Fibroblast of skin of right biceps (primary cell): ENCODE measurements at regions not wholly inside any gene's neighbourhood (a gene's known extent, or its start where the extent isn't known, plus 50 kb on each side); places are given as distances from the start of the nearest gene placed in this dataset.

Experiments
- DNase-seq: peaks from one replicate; pipeline ENCODE4 v3.0.0-alpha.2; 2013

GRCh38 chr3:80580146-80580545 is 812.3 kb upstream of the ROBO1 start:
- no peak for DNase-seq

DNA sequence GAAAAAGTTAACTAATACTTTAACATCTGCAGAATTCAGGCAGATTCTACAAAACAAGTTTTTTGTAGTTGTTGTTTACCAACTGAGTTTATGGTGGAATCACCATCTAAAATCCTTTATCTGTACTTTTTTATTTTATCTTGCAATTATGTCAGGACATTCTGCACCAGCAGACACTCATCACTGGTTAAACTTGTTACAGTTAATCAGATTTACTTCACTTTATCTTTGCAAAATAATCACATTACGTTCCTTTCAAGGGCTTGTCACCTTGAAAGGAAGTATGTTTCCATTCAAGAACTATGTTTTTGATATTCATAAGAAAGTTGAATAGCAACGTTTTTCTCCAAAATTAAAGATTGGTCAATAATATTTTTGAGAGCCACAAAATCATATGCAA is 796.6 kb upstream of the ROBO1 start:
- no peak for DNase-seq

DNA sequence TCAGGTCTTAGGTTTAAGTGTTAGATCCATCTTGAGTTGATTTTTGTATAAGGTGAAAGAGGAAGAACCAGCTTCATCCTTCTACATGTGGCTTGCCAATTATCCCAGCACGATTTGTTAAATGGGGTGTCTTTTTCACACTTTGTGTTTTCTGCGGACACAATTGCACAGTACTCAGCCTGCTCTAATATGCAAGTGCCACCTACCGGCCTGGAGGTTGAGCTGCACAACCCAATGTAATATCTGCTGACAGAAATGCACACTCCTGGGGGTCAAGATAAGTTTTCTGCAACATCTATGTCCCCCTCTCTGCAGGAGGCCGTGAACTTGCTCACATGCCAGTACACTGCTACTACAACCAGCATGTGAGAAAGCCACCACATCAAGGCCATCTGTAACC is 791.9 kb upstream of the ROBO1 start:
- DNase-seq = no peak

- DNase-seq = no peak
Observed at GRCh38 chr3:80556763-80557162, 789.0 kb upstream of the ROBO1 start.

DNA sequence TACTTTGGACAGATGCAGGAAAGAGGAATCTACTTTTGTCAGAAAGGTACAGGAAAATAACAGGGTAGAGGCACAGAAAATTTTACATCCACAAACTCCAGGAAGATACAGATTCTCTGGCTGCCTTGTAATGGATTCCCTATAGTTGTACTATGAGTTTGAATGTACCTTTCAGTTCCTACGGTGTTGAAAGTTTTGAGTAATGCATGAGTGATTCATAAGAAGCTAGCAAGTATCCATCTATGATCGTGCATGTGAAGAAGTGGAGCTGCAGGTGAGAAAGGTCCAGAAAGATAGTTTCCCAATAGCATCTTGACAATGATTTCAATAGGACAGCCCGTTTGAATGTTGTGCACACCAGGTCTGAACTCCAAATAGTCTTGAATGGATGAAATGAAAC is 786.5 kb upstream of the ROBO1 start:
- no peak for DNase-seq

- no peak for DNase-seq
Observed at GRCh38 chr3:80553211-80553610, 785.4 kb upstream of the ROBO1 start.

DNA sequence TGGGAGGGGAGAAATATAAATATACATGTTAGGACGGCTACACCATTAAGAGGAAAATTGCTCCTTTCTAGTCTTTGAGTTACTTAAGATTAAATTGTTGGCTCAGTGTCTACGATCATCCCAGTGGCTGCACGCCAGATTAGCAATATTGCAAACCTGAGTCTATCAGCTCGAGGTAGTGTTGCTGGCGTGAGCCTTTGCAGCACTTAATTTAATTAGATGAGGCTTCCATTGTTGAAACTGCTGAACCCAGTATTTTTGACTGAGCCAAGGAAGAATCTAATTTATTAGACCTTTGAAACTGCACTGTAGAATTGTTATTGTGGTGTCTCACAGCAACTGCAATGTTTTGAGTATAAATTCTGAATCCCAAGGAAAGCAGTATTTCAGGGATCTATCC is 782.4 kb upstream of the ROBO1 start:
- DNase-seq = no peak

- DNase-seq = no peak
Observed at GRCh38 chr3:80549173-80549572, 781.4 kb upstream of the ROBO1 start.

GRCh38 chr3:80543154-80543553 is 775.4 kb upstream of the ROBO1 start:
- no peak for DNase-seq

- DNase-seq = no peak
Observed at GRCh38 chr3:80542456-80542855, 774.7 kb upstream of the ROBO1 start.

DNA sequence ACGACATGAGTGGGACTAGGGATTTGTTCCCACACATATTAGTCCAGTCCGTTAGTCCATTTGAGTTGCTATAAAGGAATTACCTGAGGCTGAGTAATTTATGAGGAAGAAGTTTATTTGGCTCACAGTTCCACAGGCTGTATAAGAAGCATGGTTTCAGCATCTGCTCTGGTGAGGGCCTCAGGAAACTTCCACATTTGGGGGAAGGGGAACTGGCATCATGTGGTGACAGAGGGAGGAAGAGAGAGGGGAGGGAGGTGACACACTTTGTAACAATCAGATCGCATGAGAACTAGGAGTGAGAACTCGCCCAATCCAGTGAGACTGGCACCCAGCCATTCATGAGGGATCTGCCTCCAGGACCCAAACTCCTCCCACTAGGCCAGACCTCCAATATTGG is 769.9 kb upstream of the ROBO1 start:
- no peak for DNase-seq

- DNase-seq = no peak
Observed at GRCh38 chr3:80535286-80535685, 767.5 kb upstream of the ROBO1 start.

DNA sequence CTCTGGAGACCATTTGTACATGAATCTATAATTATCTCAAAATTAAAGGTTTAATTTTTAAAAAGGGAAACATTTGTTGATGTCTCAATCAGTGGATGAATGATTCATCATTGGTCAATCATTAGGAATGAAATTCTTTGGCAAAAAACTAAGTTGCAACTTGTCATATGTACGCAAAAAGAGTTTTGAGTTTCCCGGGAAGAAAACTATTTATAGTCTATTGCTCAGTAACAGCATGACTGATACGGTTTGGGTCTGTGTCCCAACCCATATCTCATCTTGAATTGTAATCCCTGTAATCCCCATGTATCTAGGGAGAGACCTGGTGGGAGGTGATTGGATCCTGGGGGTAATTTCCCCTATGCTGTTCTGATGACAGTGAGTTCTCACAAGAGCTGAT is 765.8 kb upstream of the ROBO1 start:
- DNase-seq = no peak

DNA sequence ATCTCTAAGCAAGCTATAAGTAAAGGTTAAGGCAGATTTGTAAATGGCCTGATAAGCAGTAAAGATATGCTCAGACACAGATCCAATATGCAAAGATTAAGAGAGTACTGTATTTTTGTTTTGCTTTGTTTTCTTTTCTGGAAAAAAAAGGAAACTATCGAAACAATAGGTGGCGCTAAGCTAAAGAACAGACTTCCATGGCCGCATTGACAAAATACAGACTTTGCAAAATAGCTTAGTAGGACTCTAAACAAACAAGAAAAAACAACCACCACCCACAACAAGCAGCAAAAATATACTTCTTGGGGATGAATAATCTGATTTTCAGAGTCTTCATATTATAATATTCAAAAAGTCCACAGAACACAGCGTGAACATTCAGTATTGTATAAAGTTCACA is 758.4 kb upstream of the ROBO1 start:
- DNase-seq = no peak

DNA sequence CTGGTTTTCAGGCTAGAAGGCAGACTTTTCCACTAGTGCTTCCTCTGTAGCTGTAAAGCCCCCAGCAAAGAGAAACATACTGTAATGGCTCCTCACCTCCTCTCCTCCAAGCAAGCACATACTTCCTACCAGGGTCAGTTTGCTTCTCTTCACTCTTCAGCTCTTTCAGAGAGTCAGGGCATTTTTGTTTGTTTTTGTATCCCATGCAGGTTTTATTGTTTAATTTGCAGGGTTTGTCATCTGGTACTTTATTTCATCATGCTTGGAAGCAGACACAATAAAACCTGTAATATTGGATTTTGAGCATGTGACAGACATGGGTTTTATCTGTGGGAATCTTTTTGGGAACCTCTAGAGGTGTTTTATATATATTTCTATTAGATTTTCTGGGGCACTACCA is 753.3 kb upstream of the ROBO1 start:
- no peak for DNase-seq

- DNase-seq = no peak
Observed at GRCh38 chr3:80519436-80519835, 751.6 kb upstream of the ROBO1 start.

GRCh38 chr3:80496452-80496851 is 728.7 kb upstream of the ROBO1 start:
- DNase-seq = no peak

DNA sequence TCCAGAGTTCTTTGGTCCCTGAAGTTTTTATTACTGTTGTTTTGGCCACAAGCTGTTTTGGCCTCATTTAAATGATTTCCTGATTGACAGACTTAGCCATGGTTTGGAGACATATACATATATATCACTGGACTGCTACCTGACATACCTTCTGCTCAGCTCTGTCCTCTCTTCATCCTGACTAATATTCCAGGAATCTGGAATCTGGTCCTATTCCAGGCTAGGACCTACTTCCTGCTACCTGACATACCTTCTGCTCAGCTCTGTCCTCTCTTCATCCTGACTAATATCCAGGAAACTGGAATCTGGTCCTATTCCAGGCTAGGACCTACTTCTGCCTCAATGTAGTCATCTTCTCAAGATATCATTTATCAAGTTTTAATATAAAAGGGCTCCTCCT is 724.4 kb upstream of the ROBO1 start:
- DNase-seq = no peak

DNA sequence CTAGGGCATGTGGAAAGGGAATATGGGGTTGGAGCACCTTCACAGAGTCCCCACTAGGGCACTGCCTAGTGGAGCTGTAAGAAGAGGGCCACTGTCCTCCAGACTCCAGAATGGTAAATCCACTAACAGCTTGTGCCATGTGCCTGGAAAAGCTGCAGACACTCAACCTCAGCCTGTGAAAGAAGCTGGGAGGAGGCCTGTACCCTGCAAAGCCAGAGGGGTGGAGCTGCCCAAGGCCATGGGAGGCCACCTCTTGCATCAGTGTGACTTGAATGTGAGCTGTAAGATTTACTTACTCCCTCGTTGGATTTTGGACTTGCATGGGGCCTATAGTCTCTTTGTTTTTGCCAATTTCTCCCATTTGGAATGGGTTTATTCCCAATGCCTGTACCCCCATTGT is 705.2 kb upstream of the ROBO1 start:
- no peak for DNase-seq

GRCh38 chr3:80472459-80472858 is 704.7 kb upstream of the ROBO1 start:
- no peak for DNase-seq

DNA sequence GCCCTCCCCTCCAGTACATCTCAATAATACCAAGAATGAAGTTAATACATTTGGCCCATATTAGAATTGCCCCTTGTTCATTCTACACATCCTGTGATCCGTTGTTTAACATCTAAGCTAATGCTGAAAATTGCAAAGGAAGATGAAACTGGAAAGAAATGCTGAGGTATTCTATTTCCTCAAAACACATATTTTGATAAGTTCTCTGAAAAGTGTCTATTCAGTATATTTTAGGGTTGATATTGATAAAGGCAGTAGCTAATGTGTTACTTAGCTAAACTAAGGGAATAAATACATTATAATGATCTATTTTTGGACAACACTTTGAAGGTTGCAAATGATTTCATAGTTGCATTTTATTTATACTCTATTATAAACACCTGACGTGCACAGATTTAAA is 702.6 kb upstream of the ROBO1 start:
- DNase-seq = no peak

- DNase-seq = no peak
Observed at GRCh38 chr3:80465746-80466145, 697.9 kb upstream of the ROBO1 start.

GRCh38 chr3:80451393-80451792 is 683.6 kb upstream of the ROBO1 start:
- no peak for DNase-seq

DNA sequence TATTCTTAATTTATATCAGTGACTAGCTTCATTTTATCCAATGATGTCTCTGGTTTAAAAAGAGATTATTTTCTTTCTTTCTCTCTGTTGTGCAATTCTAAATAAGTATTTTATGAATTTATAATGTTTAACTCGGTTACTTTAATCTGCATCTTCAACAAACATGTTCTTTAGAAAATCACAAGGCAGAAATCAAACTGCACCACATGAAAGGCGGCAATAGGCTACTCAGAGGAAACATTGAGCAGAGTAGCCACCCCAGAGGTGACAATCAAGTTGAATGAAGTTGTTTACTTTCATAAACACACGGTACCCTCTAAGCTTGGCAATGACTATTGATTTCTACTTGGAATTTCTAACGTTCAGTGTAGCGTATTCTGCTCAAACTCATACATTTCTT is 677.8 kb upstream of the ROBO1 start:
- no peak for DNase-seq

- DNase-seq = no peak
Observed at GRCh38 chr3:80445053-80445452, 677.3 kb upstream of the ROBO1 start.

DNA sequence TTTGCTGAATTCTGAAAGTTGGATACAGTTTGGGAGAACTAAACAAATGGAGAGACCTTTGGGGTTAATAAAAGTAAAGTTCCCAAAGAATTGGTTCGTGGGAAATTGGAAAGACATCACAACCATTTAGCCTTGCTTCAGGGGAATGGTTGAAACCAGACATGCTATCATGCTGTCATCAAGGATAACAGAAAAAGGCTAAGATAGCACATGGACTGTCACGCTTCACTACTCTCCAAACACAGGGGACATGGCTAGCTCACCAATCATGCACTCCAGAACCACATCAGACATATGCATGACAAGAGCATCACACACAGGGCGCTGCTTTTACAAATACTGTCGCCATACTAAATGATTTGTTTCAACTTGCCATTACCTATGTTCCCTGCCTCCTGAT is 671.7 kb upstream of the ROBO1 start:
- DNase-seq = no peak
